ENCODE measurements at regions not wholly inside any gene's neighbourhood (a gene's known extent, or its start where the extent isn't known, plus 50 kb on each side); places are given as distances from the start of the nearest gene placed in this dataset.
A peak's percentile ranks its signal among the peaks of the same experiment; 100 is the strongest.

DNA sequence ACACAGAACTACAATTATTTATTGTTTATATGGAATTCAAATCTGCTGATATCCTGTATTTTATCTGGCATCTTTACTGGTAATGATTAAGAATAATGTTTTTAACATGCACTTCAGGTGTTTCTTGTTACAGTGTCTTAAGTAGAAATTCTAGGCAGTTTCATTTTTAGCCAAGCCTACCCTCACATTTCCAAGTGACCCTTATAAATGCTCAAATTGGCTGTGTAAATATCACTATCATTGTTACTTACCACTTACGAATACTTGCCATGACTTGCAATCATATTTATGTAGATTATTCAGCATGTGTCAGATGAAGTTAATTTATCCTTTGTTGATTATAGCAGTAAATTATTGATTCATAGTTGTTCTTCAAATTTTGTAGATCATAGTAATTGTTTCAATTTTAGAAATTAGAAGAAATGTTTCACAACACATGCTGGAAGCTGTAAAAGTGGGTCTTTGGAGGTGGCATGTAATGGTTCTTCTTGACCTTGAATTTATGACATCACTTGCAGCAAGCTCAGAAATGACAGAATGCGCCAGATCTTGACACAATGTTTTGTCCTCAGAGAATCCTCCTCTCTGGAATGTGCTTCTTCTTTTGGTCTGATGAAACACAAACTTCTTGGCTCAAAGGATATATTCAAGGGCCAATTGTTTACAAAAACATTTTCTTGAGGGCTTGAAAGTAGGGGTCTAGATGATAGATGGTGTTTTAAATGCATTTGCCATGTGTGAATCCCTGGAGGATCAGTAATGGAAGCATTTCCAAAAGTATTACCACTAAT lies 471.8 kb downstream of the COL12A1 start:
- POLR2A ChIA-PET: no interaction called here
- TF ChIP-seq, protein P1, sequence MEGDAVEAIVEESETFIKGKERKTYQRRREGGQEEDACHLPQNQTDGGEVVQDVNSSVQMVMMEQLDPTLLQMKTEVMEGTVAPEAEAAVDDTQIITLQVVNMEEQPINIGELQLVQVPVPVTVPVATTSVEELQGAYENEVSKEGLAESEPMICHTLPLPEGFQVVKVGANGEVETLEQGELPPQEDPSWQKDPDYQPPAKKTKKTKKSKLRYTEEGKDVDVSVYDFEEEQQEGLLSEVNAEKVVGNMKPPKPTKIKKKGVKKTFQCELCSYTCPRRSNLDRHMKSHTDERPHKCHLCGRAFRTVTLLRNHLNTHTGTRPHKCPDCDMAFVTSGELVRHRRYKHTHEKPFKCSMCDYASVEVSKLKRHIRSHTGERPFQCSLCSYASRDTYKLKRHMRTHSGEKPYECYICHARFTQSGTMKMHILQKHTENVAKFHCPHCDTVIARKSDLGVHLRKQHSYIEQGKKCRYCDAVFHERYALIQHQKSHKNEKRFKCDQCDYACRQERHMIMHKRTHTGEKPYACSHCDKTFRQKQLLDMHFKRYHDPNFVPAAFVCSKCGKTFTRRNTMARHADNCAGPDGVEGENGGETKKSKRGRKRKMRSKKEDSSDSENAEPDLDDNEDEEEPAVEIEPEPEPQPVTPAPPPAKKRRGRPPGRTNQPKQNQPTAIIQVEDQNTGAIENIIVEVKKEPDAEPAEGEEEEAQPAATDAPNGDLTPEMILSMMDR (IDR thresholded peaks at IDR 0.05; ENCODE audit: low read depth, low read length): no peak
- no peak for DNase-seq (ENCODE audit: low read depth, low spot score)
- H3K9me3 ChIP-seq (ENCODE audit: control insufficient read depth, insufficient read depth, low read length): no peaks in the 10 kb centered on the region; the same call in 1 of the 2 replicates
- H3K4me3 ChIP-seq (ENCODE audit: low read depth, low read length): no peak overlapping the region
- CTCF ChIA-PET: no interaction called here
- no peak overlapping the region for H3K27ac ChIP-seq (ENCODE audit: low read depth, low read length)
- no peaks in the 10 kb centered on the region for H3K27me3 ChIP-seq (ENCODE audit: control insufficient read depth, insufficient read depth, low read length)

DNA sequence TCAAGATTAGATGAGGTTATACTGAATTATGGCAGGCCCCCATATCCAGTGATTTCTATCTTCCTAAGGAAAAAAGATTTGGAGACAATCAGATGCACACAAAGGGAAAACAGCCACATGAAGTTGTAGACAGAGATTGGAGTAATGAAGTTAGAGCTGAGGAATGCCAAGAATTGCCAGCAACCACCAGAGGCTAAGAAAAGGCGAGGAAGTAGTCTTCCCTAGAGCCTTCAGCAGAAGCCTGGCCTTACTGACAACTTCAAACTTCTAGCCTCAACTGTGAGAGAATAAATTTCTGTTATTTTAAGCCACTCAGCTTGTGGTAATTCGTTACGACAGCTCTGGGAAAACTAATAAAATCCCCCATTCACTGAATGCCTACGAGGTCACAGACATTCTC lies 473.9 kb downstream of the COL12A1 start:
- Histone ChIP-seq H3K27me3 (ENCODE audit: control insufficient read depth, insufficient read depth, low read length) (no peaks in the 10 kb centered on the region), H3K9me3 (ENCODE audit: control insufficient read depth, insufficient read depth, low read length) (no peaks in the 10 kb centered on the region; the same call in 1 of the 2 replicates), H3K27ac (ENCODE audit: low read depth, low read length) (no peak overlapping the region), H3K4me3 (ENCODE audit: low read depth, low read length) (no peak overlapping the region)
- TF ChIP-seq, protein P1 (IDR thresholded peaks at IDR 0.05; ENCODE audit: low read depth, low read length): no peak
- ChIA-PET CTCF (no interaction called here), POLR2A (no interaction called here)
- peak; percentile 24 for DNase-seq (ENCODE audit: low read depth, low spot score)

- ChIA-PET CTCF (interaction anchor here (0.6 kb wide), 1 partner anchor 495 kb away, joined by 4 read pairs; no protein-coding TSS in a partner anchor), POLR2A (no interaction called here)
- TF ChIP-seq, protein P1 (IDR thresholded peaks at IDR 0.05; ENCODE audit: low read depth, low read length): no peak
- no peak for DNase-seq (ENCODE audit: low read depth, low spot score)
- Histone ChIP-seq H3K4me3 (ENCODE audit: low read depth, low read length) (no peak overlapping the region), H3K9me3 (ENCODE audit: control insufficient read depth, insufficient read depth, low read length) (no peaks in the 10 kb centered on the region), H3K27me3 (ENCODE audit: control insufficient read depth, insufficient read depth, low read length) (no peaks in the 10 kb centered on the region), H3K27ac (ENCODE audit: low read depth, low read length) (no peak overlapping the region)
Observed at GRCh38 chr6:74731204-74731603, 474.6 kb downstream of the COL12A1 start.

GRCh38 chr6:74720923-74721322 lies 484.9 kb downstream of the COL12A1 start:
- CTCF ChIA-PET: no interaction called here
- Histone ChIP-seq H3K27ac (ENCODE audit: low read depth, low read length) (no peak overlapping the region), H3K9me3 (ENCODE audit: control insufficient read depth, insufficient read depth, low read length) (no peaks in the 10 kb centered on the region), H3K4me3 (ENCODE audit: low read depth, low read length) (no peak overlapping the region), H3K27me3 (ENCODE audit: control insufficient read depth, insufficient read depth, low read length) (no peaks in the 10 kb centered on the region)
- no peak for DNase-seq (ENCODE audit: low read depth, low spot score)
- TF ChIP-seq, protein P1 (IDR thresholded peaks at IDR 0.05; ENCODE audit: low read depth, low read length): no peak
- POLR2A ChIA-PET: no interaction called here

DNA sequence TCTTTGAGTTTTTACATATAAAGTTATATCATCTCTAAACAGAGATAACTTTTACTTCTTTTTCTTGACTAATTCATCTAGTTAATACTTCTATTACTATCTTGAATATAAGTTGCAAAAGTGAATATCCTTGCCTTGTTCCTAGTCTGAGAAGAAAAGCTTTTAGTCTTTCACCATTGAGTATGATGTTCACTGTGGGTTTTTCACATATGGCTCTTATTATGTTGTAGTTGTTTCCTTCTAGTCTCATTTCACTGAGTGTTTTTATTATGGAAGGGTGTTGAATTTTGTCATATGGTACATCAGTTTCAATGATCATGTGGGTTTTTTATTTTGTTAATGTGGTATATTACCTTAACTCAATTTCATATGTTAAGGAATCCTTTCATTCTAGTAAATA lies 488.3 kb downstream of the COL12A1 start:
- ChIA-PET CTCF (no interaction called here), POLR2A (no interaction called here)
- Histone ChIP-seq H3K27ac (ENCODE audit: low read depth, low read length) (no peak overlapping the region), H3K4me3 (ENCODE audit: low read depth, low read length) (no peak overlapping the region), H3K9me3 (ENCODE audit: control insufficient read depth, insufficient read depth, low read length) (no peaks in the 10 kb centered on the region), H3K27me3 (ENCODE audit: control insufficient read depth, insufficient read depth, low read length) (no peaks in the 10 kb centered on the region)
- DNase-seq (ENCODE audit: low read depth, low spot score): no peak
- TF ChIP-seq, protein P1 (IDR thresholded peaks at IDR 0.05; ENCODE audit: low read depth, low read length): no peak

Data from AG04450 (cell line).